ENCODE measurements at regions not wholly inside any gene's neighbourhood (a gene's known extent, or its start where the extent isn't known, plus 50 kb on each side); places are given as distances from the start of the nearest gene placed in this dataset.

DNA sequence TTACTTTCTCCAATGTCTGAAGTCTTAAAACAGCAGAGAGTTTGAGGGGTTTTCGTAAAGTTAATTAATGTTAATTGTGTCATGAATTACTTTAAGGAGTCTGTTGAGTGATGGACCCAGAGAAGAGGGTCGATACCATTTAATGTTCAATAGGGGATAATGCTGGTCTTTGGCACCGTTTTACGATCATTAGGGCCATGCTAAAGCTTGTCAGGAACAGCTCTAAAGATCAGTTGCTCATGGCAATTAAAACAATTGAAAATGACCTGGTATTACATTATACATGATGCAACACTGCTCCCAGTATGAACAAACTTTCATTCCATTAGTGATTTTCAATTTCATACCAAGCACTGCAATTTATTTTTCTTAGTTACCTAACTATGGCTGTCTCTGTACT, 296.9 kb downstream of the ETV1 start:
- TF ChIP-seq, protein P1, sequence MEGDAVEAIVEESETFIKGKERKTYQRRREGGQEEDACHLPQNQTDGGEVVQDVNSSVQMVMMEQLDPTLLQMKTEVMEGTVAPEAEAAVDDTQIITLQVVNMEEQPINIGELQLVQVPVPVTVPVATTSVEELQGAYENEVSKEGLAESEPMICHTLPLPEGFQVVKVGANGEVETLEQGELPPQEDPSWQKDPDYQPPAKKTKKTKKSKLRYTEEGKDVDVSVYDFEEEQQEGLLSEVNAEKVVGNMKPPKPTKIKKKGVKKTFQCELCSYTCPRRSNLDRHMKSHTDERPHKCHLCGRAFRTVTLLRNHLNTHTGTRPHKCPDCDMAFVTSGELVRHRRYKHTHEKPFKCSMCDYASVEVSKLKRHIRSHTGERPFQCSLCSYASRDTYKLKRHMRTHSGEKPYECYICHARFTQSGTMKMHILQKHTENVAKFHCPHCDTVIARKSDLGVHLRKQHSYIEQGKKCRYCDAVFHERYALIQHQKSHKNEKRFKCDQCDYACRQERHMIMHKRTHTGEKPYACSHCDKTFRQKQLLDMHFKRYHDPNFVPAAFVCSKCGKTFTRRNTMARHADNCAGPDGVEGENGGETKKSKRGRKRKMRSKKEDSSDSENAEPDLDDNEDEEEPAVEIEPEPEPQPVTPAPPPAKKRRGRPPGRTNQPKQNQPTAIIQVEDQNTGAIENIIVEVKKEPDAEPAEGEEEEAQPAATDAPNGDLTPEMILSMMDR (IDR thresholded peaks at IDR 0.05; ENCODE audit: insufficient read depth, low read length): no peak
- TF ChIP-seq GABPA (IDR thresholded peaks at IDR 0.05; ENCODE audit: low read depth) (no peak), POLR2AphosphoS5 (IDR thresholded peaks at IDR 0.05; ENCODE audit: low read depth) (no peak)
- TF ChIP-seq, protein P2, sequence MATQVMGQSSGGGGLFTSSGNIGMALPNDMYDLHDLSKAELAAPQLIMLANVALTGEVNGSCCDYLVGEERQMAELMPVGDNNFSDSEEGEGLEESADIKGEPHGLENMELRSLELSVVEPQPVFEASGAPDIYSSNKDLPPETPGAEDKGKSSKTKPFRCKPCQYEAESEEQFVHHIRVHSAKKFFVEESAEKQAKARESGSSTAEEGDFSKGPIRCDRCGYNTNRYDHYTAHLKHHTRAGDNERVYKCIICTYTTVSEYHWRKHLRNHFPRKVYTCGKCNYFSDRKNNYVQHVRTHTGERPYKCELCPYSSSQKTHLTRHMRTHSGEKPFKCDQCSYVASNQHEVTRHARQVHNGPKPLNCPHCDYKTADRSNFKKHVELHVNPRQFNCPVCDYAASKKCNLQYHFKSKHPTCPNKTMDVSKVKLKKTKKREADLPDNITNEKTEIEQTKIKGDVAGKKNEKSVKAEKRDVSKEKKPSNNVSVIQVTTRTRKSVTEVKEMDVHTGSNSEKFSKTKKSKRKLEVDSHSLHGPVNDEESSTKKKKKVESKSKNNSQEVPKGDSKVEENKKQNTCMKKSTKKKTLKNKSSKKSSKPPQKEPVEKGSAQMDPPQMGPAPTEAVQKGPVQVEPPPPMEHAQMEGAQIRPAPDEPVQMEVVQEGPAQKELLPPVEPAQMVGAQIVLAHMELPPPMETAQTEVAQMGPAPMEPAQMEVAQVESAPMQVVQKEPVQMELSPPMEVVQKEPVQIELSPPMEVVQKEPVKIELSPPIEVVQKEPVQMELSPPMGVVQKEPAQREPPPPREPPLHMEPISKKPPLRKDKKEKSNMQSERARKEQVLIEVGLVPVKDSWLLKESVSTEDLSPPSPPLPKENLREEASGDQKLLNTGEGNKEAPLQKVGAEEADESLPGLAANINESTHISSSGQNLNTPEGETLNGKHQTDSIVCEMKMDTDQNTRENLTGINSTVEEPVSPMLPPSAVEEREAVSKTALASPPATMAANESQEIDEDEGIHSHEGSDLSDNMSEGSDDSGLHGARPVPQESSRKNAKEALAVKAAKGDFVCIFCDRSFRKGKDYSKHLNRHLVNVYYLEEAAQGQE (IDR thresholded peaks at IDR 0.05; ENCODE audit: insufficient replicate concordance, low read depth): no peak
